ENCODE measurements at regions not wholly inside any gene's neighbourhood (a gene's known extent, or its start where the extent isn't known, plus 50 kb on each side); places are given as distances from the start of the nearest gene placed in this dataset.

DNA sequence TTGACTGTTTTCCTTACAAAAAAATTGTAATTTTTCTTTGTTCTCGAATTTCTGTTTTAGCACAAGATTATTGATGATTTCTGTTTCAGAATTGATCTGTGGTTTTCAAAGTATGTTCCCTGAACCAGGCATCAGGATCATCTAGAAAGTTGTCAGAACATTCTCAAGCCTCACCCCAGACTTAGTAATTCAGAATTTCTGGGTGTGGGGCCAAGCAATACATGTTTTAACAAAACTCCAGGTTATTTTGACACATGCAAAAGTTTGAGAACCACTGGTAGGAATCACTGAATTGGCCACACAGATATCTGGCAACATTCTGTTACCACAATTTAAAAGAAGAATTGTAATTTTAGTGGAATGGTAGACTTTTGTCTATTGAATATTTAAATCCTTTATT, 1173.9 kb upstream of the LRRTM3 start:
- no peaks in the 10 kb centered on the region for H3K9me2 ChIP-seq (replicated peaks; ENCODE audit: insufficient read depth, low read length)
- no peak overlapping the region for H3K27ac ChIP-seq (ENCODE audit: low read length)

DNA sequence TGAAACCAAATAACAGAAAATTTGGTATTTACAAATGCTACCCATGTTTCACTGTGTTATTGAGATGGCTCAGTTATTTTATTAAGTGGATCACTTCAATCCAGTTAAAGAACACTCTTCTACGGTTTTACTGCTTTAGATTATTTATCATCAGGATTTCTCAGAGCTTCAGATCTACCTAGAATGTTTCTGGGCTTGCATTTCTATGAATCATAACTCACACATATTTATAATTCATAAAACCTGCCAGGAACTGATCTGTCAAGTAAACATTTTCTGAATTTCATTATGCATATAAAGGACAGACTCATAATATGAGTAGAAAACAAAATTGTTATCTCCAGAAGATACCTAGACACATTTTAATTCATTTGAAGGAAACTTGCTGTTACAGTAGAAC, 1172.3 kb upstream of the LRRTM3 start:
- H3K27ac ChIP-seq (ENCODE audit: low read length), result no peak overlapping the region
- DNase-seq, result no peak
- H4K20me1 ChIP-seq (ENCODE audit: insufficient read depth, low read length), result no peaks in the 10 kb centered on the region
- H2AFZ ChIP-seq (ENCODE audit: low read length), result no peak overlapping the region
- no peaks in the 10 kb centered on the region for H3K27me3 ChIP-seq (replicated peaks; ENCODE audit: insufficient read depth, low read length)
- no peaks in the 10 kb centered on the region for H3K36me3 ChIP-seq (replicated peaks; ENCODE audit: insufficient read depth, low read length)
- no peaks in the 10 kb centered on the region for H3K4me1 ChIP-seq (ENCODE audit: low read length)
- H3K4me2 ChIP-seq (ENCODE audit: low read depth, low read length), result no peak overlapping the region
- no peaks in the 10 kb centered on the region for H3K9me3 ChIP-seq (replicated peaks; ENCODE audit: insufficient read depth, low read length)
- no peaks in the 10 kb centered on the region for H3K9me2 ChIP-seq (replicated peaks; ENCODE audit: insufficient read depth, low read length)
- TF ChIP-seq EZH2 (optimal IDR thresholded peaks at IDR 0.05; ENCODE audit: low read depth, low read length) (no peak), EZH2phosphoT487 (IDR thresholded peaks at IDR 0.05; ENCODE audit: low read length) (no peak)
- TF ChIP-seq, protein P1, sequence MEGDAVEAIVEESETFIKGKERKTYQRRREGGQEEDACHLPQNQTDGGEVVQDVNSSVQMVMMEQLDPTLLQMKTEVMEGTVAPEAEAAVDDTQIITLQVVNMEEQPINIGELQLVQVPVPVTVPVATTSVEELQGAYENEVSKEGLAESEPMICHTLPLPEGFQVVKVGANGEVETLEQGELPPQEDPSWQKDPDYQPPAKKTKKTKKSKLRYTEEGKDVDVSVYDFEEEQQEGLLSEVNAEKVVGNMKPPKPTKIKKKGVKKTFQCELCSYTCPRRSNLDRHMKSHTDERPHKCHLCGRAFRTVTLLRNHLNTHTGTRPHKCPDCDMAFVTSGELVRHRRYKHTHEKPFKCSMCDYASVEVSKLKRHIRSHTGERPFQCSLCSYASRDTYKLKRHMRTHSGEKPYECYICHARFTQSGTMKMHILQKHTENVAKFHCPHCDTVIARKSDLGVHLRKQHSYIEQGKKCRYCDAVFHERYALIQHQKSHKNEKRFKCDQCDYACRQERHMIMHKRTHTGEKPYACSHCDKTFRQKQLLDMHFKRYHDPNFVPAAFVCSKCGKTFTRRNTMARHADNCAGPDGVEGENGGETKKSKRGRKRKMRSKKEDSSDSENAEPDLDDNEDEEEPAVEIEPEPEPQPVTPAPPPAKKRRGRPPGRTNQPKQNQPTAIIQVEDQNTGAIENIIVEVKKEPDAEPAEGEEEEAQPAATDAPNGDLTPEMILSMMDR (IDR thresholded peaks at IDR 0.05; ENCODE audit: low read length), result no peak
- H3K4me3 ChIP-seq (ENCODE audit: low read length), result no peak overlapping the region
- no peak overlapping the region for H3K9ac ChIP-seq (ENCODE audit: low read length)
- H3K79me2 ChIP-seq (ENCODE audit: low read length), result no peaks in the 10 kb centered on the region
- H3F3A ChIP-seq (ENCODE audit: insufficient read depth, low read length), result no peaks in the 10 kb centered on the region

More for the DNA sequence above, 1173.9 kb upstream of the LRRTM3 start:
- Histone ChIP-seq H3K4me1 (ENCODE audit: low read length) (no peaks in the 10 kb centered on the region), H3K36me3 (replicated peaks; ENCODE audit: insufficient read depth, low read length) (no peaks in the 10 kb centered on the region), H3F3A (ENCODE audit: insufficient read depth, low read length) (no peaks in the 10 kb centered on the region), H3K9me3 (replicated peaks; ENCODE audit: insufficient read depth, low read length) (no peaks in the 10 kb centered on the region), H2AFZ (ENCODE audit: low read length) (no peak overlapping the region), H3K4me3 (ENCODE audit: low read length) (no peak overlapping the region), H3K27me3 (replicated peaks; ENCODE audit: insufficient read depth, low read length) (no peaks in the 10 kb centered on the region), H3K79me2 (ENCODE audit: low read length) (no peaks in the 10 kb centered on the region), H3K9ac (ENCODE audit: low read length) (no peak overlapping the region), H3K4me2 (ENCODE audit: low read depth, low read length) (no peak overlapping the region), H4K20me1 (ENCODE audit: insufficient read depth, low read length) (no peaks in the 10 kb centered on the region)
- no peak for DNase-seq
- no peak for TF ChIP-seq EZH2 (optimal IDR thresholded peaks at IDR 0.05; ENCODE audit: low read depth, low read length)
- TF ChIP-seq EZH2phosphoT487 (IDR thresholded peaks at IDR 0.05; ENCODE audit: low read length), result no peak
- TF ChIP-seq, protein P1 (IDR thresholded peaks at IDR 0.05; ENCODE audit: low read length), result no peak

DNA sequence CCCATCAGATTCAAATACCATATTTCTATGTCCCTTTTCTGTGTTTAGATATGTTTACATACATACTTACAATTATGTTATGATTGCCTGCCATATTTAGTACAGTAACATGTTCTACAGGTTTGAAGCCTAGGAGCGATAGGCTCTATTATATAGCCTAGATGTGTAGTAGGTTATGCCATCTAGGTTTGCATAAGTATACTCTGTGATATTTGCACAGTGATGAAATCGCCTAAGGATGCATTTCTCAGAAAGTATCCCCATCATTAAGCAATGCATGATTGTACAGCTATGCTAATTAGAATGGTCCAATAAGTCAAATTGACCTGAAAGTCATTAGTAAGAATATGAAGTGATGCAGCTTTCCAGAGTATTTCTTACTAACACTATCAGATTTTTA, 1171.7 kb upstream of the LRRTM3 start:
- Histone ChIP-seq H3K9me3 (replicated peaks; ENCODE audit: insufficient read depth, low read length) (no peaks in the 10 kb centered on the region), H3K36me3 (replicated peaks; ENCODE audit: insufficient read depth, low read length) (no peaks in the 10 kb centered on the region), H3K4me3 (ENCODE audit: low read length) (no peak overlapping the region), H2AFZ (ENCODE audit: low read length) (no peak overlapping the region), H3K27me3 (replicated peaks; ENCODE audit: insufficient read depth, low read length) (no peaks in the 10 kb centered on the region), H3K79me2 (ENCODE audit: low read length) (no peaks in the 10 kb centered on the region), H3K4me2 (ENCODE audit: low read depth, low read length) (no peak overlapping the region), H3K9ac (ENCODE audit: low read length) (no peak overlapping the region), H3F3A (ENCODE audit: insufficient read depth, low read length) (no peaks in the 10 kb centered on the region), H3K9me2 (replicated peaks; ENCODE audit: insufficient read depth, low read length) (no peaks in the 10 kb centered on the region), H4K20me1 (ENCODE audit: insufficient read depth, low read length) (no peaks in the 10 kb centered on the region), H3K27ac (ENCODE audit: low read length) (no peak overlapping the region), H3K4me1 (ENCODE audit: low read length) (no peaks in the 10 kb centered on the region)
- TF ChIP-seq EZH2 (optimal IDR thresholded peaks at IDR 0.05; ENCODE audit: low read depth, low read length) (no peak), EZH2phosphoT487 (IDR thresholded peaks at IDR 0.05; ENCODE audit: low read length) (no peak)
- TF ChIP-seq, protein P1 (IDR thresholded peaks at IDR 0.05; ENCODE audit: low read length), result no peak
- DNase-seq, result no peak

Data from MM.1S (cell line).